Upper lobe of right lung (tissue), 1 donor: ENCODE measurements at regions not wholly inside any gene's neighbourhood (a gene's known extent, or its start where the extent isn't known, plus 50 kb on each side); places are given as distances from the start of the nearest gene placed in this dataset.

ENCODE experiments used
- ATAC-seq: fragments of 200-7000 bp; cut with Tn5 transposase; one replicate; pipeline ENCODE4 v1.9.1; 2020; ENCODE audit warnings: mild to moderate bottlenecking, moderate library complexity
- DNase-seq: peaks from one replicate; pipeline ENCODE4 v3.0.0-alpha.2; 2020
- H3K27ac ChIP-seq: fragments of 200-600 bp; one replicate; pipeline ENCODE4 v1.8.0; 2022
- H3K27me3 ChIP-seq: fragments of 200-600 bp; one replicate; pipeline ENCODE4 v1.8.0; 2022; ENCODE audit warnings: mild to moderate bottlenecking
- H3K36me3 ChIP-seq: fragments of 200-600 bp; one replicate; pipeline ENCODE4 v1.8.0; 2022
- H3K4me1 ChIP-seq: fragments of 200-600 bp; one replicate; pipeline ENCODE4 v1.8.0; 2022
- H3K4me3 ChIP-seq: fragments of 200-600 bp; one replicate; pipeline ENCODE4 v1.8.0; 2022; ENCODE audit warnings: mild to moderate bottlenecking
- H3K9me3 ChIP-seq: fragments of 200-600 bp; one replicate; pipeline ENCODE4 v1.8.0; 2022
- intact Hi-C: fragments of 100-400 bp; cut with DNase I; formaldehyde crosslinking; loops from one replicate; pipeline ENCODE4 v1.11.0; 2022
- TF ChIP-seq, protein P1 (sequence below): fragments of 200-600 bp; IDR thresholded peaks from one replicate; pipeline ENCODE4 v1.8.0; 2022; ENCODE audit warnings: antibody characterized with exemption
- donor health status: DM: no; HTN: yes; CAD: no; lungs with severe emphysema.

DNA sequence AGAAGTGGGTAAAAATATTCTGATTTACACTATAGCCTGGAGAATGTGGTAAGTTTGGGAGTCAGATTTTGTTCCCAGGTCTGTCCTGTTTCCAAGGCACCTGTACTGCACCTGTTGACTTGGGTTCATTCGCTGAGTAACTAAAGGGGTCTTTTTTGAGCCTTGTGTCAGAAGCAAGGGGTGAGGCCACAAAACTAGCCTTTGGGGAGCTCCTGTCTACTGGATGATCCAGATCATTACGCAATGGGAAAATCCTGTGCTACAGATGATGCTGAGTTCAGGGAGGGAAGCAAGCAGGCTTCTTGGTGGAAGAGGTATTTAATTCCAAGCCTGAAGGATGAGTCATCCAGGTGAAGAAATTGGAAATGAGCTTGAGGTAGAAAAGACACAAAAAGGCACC, 424.0 kb downstream of the MATN1 start:
- TF ChIP-seq, protein P1, sequence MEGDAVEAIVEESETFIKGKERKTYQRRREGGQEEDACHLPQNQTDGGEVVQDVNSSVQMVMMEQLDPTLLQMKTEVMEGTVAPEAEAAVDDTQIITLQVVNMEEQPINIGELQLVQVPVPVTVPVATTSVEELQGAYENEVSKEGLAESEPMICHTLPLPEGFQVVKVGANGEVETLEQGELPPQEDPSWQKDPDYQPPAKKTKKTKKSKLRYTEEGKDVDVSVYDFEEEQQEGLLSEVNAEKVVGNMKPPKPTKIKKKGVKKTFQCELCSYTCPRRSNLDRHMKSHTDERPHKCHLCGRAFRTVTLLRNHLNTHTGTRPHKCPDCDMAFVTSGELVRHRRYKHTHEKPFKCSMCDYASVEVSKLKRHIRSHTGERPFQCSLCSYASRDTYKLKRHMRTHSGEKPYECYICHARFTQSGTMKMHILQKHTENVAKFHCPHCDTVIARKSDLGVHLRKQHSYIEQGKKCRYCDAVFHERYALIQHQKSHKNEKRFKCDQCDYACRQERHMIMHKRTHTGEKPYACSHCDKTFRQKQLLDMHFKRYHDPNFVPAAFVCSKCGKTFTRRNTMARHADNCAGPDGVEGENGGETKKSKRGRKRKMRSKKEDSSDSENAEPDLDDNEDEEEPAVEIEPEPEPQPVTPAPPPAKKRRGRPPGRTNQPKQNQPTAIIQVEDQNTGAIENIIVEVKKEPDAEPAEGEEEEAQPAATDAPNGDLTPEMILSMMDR = no peak
- ATAC-seq (no peak), DNase-seq (no peak)
- no peaks in the 10 kb centered on the region for H3K9me3 ChIP-seq
- H3K27me3 ChIP-seq = peaks cover 38% of the 10 kb centered on the region
- no peak overlapping the region for H3K27ac ChIP-seq
- H3K4me3 ChIP-seq = no peak overlapping the region
- intact Hi-C loops = no loop called here
- no peaks in the 10 kb centered on the region for H3K4me1 ChIP-seq
- no peaks in the 10 kb centered on the region for H3K36me3 ChIP-seq

DNA sequence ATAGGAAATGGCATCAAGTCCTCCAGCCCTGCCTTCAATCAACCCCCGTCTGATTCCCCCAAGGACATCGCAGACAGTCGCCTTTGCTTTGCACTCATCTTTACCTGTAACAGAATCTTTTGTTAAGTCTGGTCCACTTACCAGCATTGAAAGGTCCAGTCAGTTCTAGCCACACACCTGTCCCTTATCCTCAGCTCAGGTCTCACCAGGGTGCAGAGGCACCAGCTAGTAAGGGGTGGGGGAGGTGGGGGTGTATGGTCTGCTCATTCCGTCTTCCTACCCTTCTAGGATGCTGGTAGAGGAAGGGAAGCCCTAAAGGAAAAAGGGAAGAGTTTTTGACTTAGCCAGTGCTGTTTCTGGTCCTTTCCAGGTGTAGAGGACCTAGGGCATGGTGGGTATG, 427.7 kb downstream of the MATN1 start:
- Histone ChIP-seq H3K27ac (no peak overlapping the region), H3K4me1 (no peaks in the 10 kb centered on the region), H3K27me3 (peaks cover 32% of the 10 kb centered on the region), H3K4me3 (no peak overlapping the region), H3K36me3 (no peaks in the 10 kb centered on the region), H3K9me3 (no peaks in the 10 kb centered on the region)
- TF ChIP-seq, protein P1 = no peak
- intact Hi-C loops = no loop called here
- ATAC-seq (no peak), DNase-seq (no peak)

DNA sequence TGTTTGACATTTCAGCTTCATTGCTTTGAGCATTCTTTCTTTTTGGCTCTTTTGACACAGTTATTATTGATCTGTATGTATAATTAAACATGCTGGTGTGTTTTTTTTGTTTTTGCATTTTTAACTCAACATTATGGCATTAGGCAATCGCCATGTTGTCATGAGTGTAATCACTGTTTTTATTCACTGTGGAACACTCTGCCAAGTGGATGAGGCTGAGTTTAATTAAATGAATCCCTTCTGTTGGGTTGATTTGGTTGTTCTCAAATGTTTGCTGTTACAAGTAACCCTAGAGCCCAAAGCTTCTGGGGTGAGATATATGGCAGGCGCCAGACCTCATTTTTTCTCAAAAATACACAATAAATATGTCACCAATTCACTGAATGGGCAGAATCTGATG, 428.1 kb downstream of the MATN1 start:
- Histone ChIP-seq H3K9me3 (no peaks in the 10 kb centered on the region), H3K36me3 (no peaks in the 10 kb centered on the region), H3K4me1 (no peaks in the 10 kb centered on the region), H3K4me3 (no peak overlapping the region), H3K27me3 (peaks cover 28% of the 10 kb centered on the region), H3K27ac (no peak overlapping the region)
- no peak for ATAC-seq
- no peak for DNase-seq
- TF ChIP-seq, protein P1 = no peak
- intact Hi-C loops = no loop called here

DNA sequence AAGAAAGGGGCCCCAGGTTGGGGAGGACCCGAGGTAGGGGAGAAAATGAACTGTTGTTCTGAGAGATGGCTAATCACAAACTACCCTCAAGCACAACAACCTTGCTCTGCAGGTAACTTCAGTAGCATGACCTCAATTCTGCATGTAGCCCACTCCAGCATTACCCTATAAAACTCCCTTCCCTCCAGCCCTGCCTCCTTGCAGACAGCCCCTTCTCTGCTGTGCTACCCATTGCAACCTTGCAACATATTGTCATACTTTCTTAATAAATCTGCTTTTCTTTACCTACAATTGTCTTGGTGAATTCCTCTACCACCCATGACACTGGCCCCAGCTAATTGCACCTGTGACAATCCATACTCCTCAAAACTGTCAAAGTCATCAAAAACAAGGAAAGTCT, 428.9 kb downstream of the MATN1 start:
- H3K27me3 ChIP-seq = peaks cover 21% of the 10 kb centered on the region
- H3K9me3 ChIP-seq = no peaks in the 10 kb centered on the region
- TF ChIP-seq, protein P1 = no peak
- no peaks in the 10 kb centered on the region for H3K4me1 ChIP-seq
- H3K36me3 ChIP-seq = no peaks in the 10 kb centered on the region
- intact Hi-C loops = no loop called here
- no peak overlapping the region for H3K27ac ChIP-seq
- no peak for DNase-seq
- no peak for ATAC-seq
- H3K4me3 ChIP-seq = no peak overlapping the region

DNA sequence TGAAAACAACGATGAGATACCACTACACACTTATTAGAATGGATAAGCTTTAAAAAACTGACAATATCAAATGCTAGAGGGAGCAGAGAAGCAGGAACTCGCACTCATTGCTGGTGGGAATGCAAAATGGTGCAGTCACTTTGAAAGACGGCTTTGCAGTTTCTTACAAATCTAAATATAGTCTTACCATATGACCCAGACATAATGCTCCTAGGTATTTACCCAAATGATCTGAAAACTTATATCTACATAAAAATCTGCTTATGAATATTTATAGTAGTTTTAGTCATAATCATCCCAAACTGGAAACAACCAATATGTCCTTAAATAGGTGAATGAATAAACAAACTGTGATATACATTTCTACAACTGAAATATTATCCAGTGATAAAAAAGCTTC, 430.9 kb downstream of the MATN1 start:
- Histone ChIP-seq H3K4me3 (no peak overlapping the region), H3K36me3 (no peaks in the 10 kb centered on the region), H3K4me1 (no peaks in the 10 kb centered on the region), H3K9me3 (no peaks in the 10 kb centered on the region), H3K27me3 (peaks cover 21% of the 10 kb centered on the region), H3K27ac (no peak overlapping the region)
- ATAC-seq (no peak), DNase-seq (no peak)
- TF ChIP-seq, protein P1 = no peak
- intact Hi-C loops = no loop called here

DNA sequence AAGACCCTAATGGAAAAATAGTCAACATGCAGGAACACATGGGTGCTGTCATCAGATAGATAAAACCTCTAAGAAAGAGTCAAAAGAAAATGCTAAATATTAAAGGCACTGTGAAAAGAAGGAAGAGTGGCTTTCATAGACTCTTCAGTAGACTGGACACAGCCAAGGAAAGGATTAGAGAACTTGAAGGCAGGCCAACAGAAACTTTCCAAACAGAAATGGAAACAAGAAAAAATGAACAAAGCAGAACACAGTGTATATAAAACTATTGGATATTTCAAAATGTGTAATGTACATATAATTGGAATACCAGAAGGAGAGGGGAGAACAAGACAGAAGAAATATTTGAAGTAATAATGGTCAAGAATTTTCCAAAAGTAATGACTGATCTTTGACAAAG, 431.9 kb downstream of the MATN1 start:
- intact Hi-C loops = no loop called here
- Histone ChIP-seq H3K4me1 (no peaks in the 10 kb centered on the region), H3K27ac (no peak overlapping the region), H3K36me3 (no peaks in the 10 kb centered on the region), H3K9me3 (no peaks in the 10 kb centered on the region), H3K27me3 (peaks cover 17% of the 10 kb centered on the region), H3K4me3 (no peak overlapping the region)
- ATAC-seq (no peak), DNase-seq (no peak)
- TF ChIP-seq, protein P1 = no peak
